ENCODE measurements at regions not wholly inside any gene's neighbourhood (a gene's known extent, or its start where the extent isn't known, plus 50 kb on each side); places are given as distances from the start of the nearest gene placed in this dataset.

- H3K9me3 Mint-ChIP-seq (ENCODE audit: unreplicated experiment) = no peaks in the 10 kb centered on the region
- ChIA-PET CTCF (interaction anchor here (0.8 kb wide), 1 partner anchor 8 kb away, joined by 4 read pairs; no protein-coding TSS in a partner anchor), POLR2A (no interaction called here)
- BruUV-seq (replicated peaks) = no TSS peak
- no peak for TF ChIP-seq CTCF (IDR thresholded peaks at IDR 0.05; ENCODE audit: unreplicated experiment)
- no peak overlapping the region for H3K4me3 Mint-ChIP-seq (ENCODE audit: unreplicated experiment)
- H3K27me3 Mint-ChIP-seq (ENCODE audit: insufficient read depth, unreplicated experiment) = peaks cover 69% of the 10 kb centered on the region
- DNase-seq (ENCODE audit: unreplicated experiment) = no peak
- H3K36me3 Mint-ChIP-seq (ENCODE audit: insufficient read depth, unreplicated experiment) = peaks cover 6% of the 10 kb centered on the region
- no peaks in the 10 kb centered on the region for H3K4me1 Mint-ChIP-seq (ENCODE audit: insufficient read depth, unreplicated experiment)
- intact Hi-C loops (cut with micrococcal nuclease) = no loop called here
- H3K27ac Mint-ChIP-seq (ENCODE audit: low read depth, unreplicated experiment) = no peak overlapping the region
Measured at GRCh38 chr20:60700728-60701127, 551.3 kb upstream of the CDH4 start.

GRCh38 chr20:60704147-60704546 is 547.9 kb upstream of the CDH4 start:
- H3K9me3 Mint-ChIP-seq (ENCODE audit: unreplicated experiment) = no peaks in the 10 kb centered on the region
- H3K27ac Mint-ChIP-seq (ENCODE audit: low read depth, unreplicated experiment) = no peak overlapping the region
- CTCF ChIA-PET = no interaction called here
- H3K36me3 Mint-ChIP-seq (ENCODE audit: insufficient read depth, unreplicated experiment) = no peaks in the 10 kb centered on the region
- BruUV-seq (replicated peaks) = no TSS peak
- peaks cover 60% of the 10 kb centered on the region for H3K27me3 Mint-ChIP-seq (ENCODE audit: insufficient read depth, unreplicated experiment)
- H3K4me1 Mint-ChIP-seq (ENCODE audit: insufficient read depth, unreplicated experiment) = no peaks in the 10 kb centered on the region
- POLR2A ChIA-PET = no interaction called here
- no peak overlapping the region for H3K4me3 Mint-ChIP-seq (ENCODE audit: unreplicated experiment)
- TF ChIP-seq CTCF (IDR thresholded peaks at IDR 0.05; ENCODE audit: unreplicated experiment) = no peak
- intact Hi-C loops (cut with micrococcal nuclease) = no loop called here
- no peak for DNase-seq (ENCODE audit: unreplicated experiment)

- Mint-ChIP-seq H3K27ac (ENCODE audit: low read depth, unreplicated experiment) (no peak overlapping the region), H3K9me3 (ENCODE audit: unreplicated experiment) (no peaks in the 10 kb centered on the region), H3K4me1 (ENCODE audit: insufficient read depth, unreplicated experiment) (no peaks in the 10 kb centered on the region), H3K4me3 (ENCODE audit: unreplicated experiment) (no peak overlapping the region), H3K27me3 (ENCODE audit: insufficient read depth, unreplicated experiment) (peaks cover 64% of the 10 kb centered on the region), H3K36me3 (ENCODE audit: insufficient read depth, unreplicated experiment) (no peaks in the 10 kb centered on the region)
- CTCF ChIA-PET = no interaction called here
- DNase-seq (ENCODE audit: unreplicated experiment) = no peak
- POLR2A ChIA-PET = no interaction called here
- no TSS peak for BruUV-seq (replicated peaks)
- intact Hi-C loops (cut with micrococcal nuclease) = no loop called here
- no peak for TF ChIP-seq CTCF (IDR thresholded peaks at IDR 0.05; ENCODE audit: unreplicated experiment)
Measured at GRCh38 chr20:60713396-60713795, 538.7 kb upstream of the CDH4 start.

- no peak overlapping the region for H3K27ac Mint-ChIP-seq (ENCODE audit: low read depth, unreplicated experiment)
- TF ChIP-seq CTCF (IDR thresholded peaks at IDR 0.05; ENCODE audit: unreplicated experiment) = no peak
- ChIA-PET CTCF (no interaction called here), POLR2A (no interaction called here)
- H3K4me3 Mint-ChIP-seq (ENCODE audit: unreplicated experiment) = no peak overlapping the region
- H3K27me3 Mint-ChIP-seq (ENCODE audit: insufficient read depth, unreplicated experiment) = peaks cover 57% of the 10 kb centered on the region
- no peaks in the 10 kb centered on the region for H3K9me3 Mint-ChIP-seq (ENCODE audit: unreplicated experiment)
- intact Hi-C loops (cut with micrococcal nuclease) = no loop called here
- no TSS peak for BruUV-seq (replicated peaks)
- H3K36me3 Mint-ChIP-seq (ENCODE audit: insufficient read depth, unreplicated experiment) = no peaks in the 10 kb centered on the region
- no peaks in the 10 kb centered on the region for H3K4me1 Mint-ChIP-seq (ENCODE audit: insufficient read depth, unreplicated experiment)
- peak; percentile 11 for DNase-seq (ENCODE audit: unreplicated experiment)
Measured at GRCh38 chr20:60715172-60715571, 536.9 kb upstream of the CDH4 start.
